LNCAP (cell line): ENCODE measurements at regions not wholly inside any gene's neighbourhood (a gene's known extent, or its start where the extent isn't known, plus 50 kb on each side); places are given as distances from the start of the nearest gene placed in this dataset.

Experiments used
- CTCF ChIP-seq: fragments of 450-650 bp; IDR thresholded peaks from 2 replicates; pipeline ENCODE4 v1.5.1; 2017; ENCODE audit warnings: mild to moderate bottlenecking

GRCh38 chr11:95327273-95327948 is 96.4 kb upstream of the SESN3 start:
- no peak for TF ChIP-seq CTCF

- no peak for TF ChIP-seq CTCF
These were observed 94.8 kb upstream of the SESN3 start for GRCh38 chr11:95325777-95326258.

GRCh38 chr11:95324826-95325225 is 93.8 kb upstream of the SESN3 start:
- no peak for TF ChIP-seq CTCF

GRCh38 chr11:95322539-95322938 is 91.5 kb upstream of the SESN3 start:
- TF ChIP-seq CTCF = no peak

GRCh38 chr11:95318498-95318897 is 87.5 kb upstream of the SESN3 start:
- no peak for TF ChIP-seq CTCF

GRCh38 chr11:95308512-95309035 is 77.6 kb upstream of the SESN3 start:
- no peak for TF ChIP-seq CTCF

GRCh38 chr11:95307286-95307685 is 76.3 kb upstream of the SESN3 start:
- TF ChIP-seq CTCF = no peak
